Esophagus squamous epithelium (tissue), 5 donors: ENCODE measurements at regions not wholly inside any gene's neighbourhood (a gene's known extent, or its start where the extent isn't known, plus 50 kb on each side); places are given as distances from the start of the nearest gene placed in this dataset.

Experiments
- DNase-seq: peaks from one replicate; lab custom pipeline; 2025; lab: John Stamatoyannopoulos, UW
- H3K27ac ChIP-seq, 4 donors: fragments of 200-600 bp; sonication (generic); one replicate each; pipeline ENCODE4 v1.5.1; 2016 to 2019; ENCODE audit warnings: mild to moderate bottlenecking in 1 of 4
- H3K27me3 ChIP-seq, 4 donors: fragments of 200-600 bp; sonication (generic); 1 replicate in 3 of 4; 2 replicates in 1 of 4; pipeline versions ENCODE4 v1.5.1 to v1.6.0; 2017 to 2021; ENCODE audit warnings: antibody characterized with exemption in 1 of 4
- H3K36me3 ChIP-seq, 3 donors: fragments of 200-600 bp; sonication (generic); one replicate each; pipeline ENCODE4 v1.5.1; 2016 to 2019
- H3K4me1 ChIP-seq, 3 donors: fragments of 200-600 bp; sonication (generic); one replicate each; pipeline ENCODE4 v1.5.1; 2017 to 2019
- H3K4me3 ChIP-seq, 4 donors: fragments of 200-600 bp; sonication (generic); 1 replicate in 3 of 4; 2 replicates in 1 of 4; pipeline ENCODE4 v1.5.1; 2016 to 2019; ENCODE audit warnings: mild to moderate bottlenecking in 2 of 4, moderate library complexity in 1 of 4
- H3K9me3 ChIP-seq, 3 donors: fragments of 200-600 bp; sonication (generic); one replicate each; pipeline ENCODE4 v1.5.1; 2016 to 2019
- CTCF ChIP-seq, 6 experiments: fragments of 450-650 bp in 4 of 6; fragments of 200-600 bp in 2 of 6; sonication (generic) in 2 of 6; IDR thresholded peaks; one replicate each; pipeline ENCODE4 v1.5.1; 2016 to 2019; ENCODE audit warnings: antibody characterized with exemption in 6 of 6, mild to moderate bottlenecking in 4 of 6, moderate library complexity in 4 of 6
- POLR2A ChIP-seq, 4 donors: fragments of 450-650 bp; IDR thresholded peaks; one replicate each; pipeline ENCODE4 v1.6.1; 2017; ENCODE audit warnings: antibody characterized with exemption in 4 of 4, mild to moderate bottlenecking in 4 of 4, moderate library complexity in 3 of 4
- WGBS, 2 donors: methylation state at CpG; one replicate each; pipeline ENCODE4 v1.1.5; 2018; 5-methylcytosine and 5-hydroxymethylcytosine counted together
- intact Hi-C: fragments of 100-400 bp; cut with DNase I; formaldehyde crosslinking; loops from one replicate; pipeline ENCODE4 v1.15.0; 2022
- donor health status: DM: yes; HTN: yes; CAD: no.

DNA sequence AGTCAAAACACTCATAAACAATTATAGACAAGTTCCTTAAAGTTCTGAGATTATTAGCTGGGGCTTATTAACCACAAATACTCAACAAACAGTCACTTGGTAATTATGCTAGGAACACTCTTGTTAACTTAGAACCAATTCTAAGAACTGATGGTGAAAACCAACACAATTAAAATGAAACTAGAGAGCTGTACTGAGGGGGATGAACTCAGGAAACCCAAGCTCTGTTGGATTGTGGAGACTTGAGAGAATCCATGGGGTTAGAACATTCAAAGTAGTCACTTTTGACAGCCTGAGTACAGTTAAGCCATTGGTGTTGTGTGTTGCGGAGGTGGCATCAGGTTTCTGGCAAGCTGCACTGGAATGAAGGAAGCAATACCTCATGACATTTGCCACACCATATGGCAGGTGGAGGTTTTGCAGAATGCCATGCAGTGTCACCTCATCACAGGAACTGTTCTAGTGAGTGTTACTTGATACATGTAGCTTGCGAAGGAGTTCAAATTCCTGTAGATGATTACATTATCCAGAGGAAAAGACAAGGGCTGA lies 480.9 kb upstream of the CD180 start:
- Histone ChIP-seq H3K27me3 (no peaks in the 10 kb centered on the region), H3K36me3 (no peaks in the 10 kb centered on the region)

DNA sequence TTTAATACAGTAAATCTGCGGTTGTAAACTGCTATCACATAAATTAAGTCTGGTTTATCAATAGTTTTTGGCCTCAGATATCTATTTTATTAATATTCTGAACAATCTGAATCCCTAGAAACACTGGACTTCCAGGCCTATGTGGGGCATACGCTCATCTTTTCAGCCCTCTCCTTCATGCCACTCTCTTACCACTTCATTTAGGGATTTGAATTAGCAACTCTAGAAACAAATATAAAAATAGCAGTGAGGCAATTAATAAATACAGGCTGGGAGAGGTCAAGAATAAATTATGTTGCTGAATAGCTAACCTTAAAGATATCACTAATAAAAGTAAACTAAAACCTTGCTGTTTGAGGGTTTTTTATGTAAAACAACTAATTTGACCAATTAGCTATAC lies 480.3 kb upstream of the CD180 start:
- no peaks in the 10 kb centered on the region for H3K9me3 ChIP-seq
- intact Hi-C loops, result no loop called here
- H3K4me1 ChIP-seq, result no peaks in the 10 kb centered on the region
- no peaks in the 10 kb centered on the region for H3K27me3 ChIP-seq
- no peaks in the 10 kb centered on the region for H3K36me3 ChIP-seq
- no peak overlapping the region for H3K27ac ChIP-seq
- DNase-seq, result no peak
- H3K4me3 ChIP-seq, result no peak overlapping the region
- WGBS, 2 donors, result 78 to 94% methylated on average over 2 of the region's 2 CpGs
- TF ChIP-seq POLR2A (IDR thresholded peaks at IDR 0.05) (no peak), CTCF (IDR thresholded peaks at IDR 0.05) (no peak)

More for the DNA sequence above, 480.9 kb upstream of the CD180 start:
- WGBS, 2 donors, result 77 to 82% methylated on average over 2 of the region's 2 CpGs
- DNase-seq, result no peak
- Histone ChIP-seq H3K4me3 (no peak overlapping the region), H3K4me1 (no peaks in the 10 kb centered on the region), H3K9me3 (no peaks in the 10 kb centered on the region), H3K27ac (no peak overlapping the region)
- intact Hi-C loops, result no loop called here
- TF ChIP-seq POLR2A (IDR thresholded peaks at IDR 0.05) (no peak), CTCF (IDR thresholded peaks at IDR 0.05) (no peak)

DNA sequence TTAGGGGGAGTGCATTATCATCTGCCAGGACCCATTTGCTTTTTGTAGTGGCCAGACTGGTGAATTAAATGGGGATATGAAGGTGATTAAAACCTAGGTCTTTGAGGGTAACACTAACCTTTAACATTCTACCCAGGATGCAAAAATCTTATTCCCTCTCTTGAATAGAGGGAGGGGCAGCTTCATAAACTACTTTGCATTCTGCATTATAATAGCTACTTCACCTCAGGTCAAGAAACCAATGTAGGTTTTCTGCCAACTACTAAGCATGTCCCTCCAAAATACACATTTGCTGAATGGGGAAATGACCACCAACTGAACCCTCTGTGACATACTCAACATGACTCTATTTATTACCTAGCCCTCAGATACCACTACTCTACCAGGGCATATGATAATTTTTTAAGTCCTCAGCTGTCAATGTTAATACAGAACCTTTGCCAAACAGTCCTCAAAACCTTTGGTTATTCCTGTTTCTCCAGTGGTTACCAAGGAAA lies 477.6 kb upstream of the CD180 start:
- H3K36me3 ChIP-seq, result no peaks in the 10 kb centered on the region
- H3K27ac ChIP-seq, result no peak overlapping the region
- H3K4me1 ChIP-seq, result no peaks in the 10 kb centered on the region
- H3K27me3 ChIP-seq, result no peaks in the 10 kb centered on the region
- DNase-seq, result no peak
- intact Hi-C loops, result no loop called here
- TF ChIP-seq CTCF (IDR thresholded peaks at IDR 0.05) (no peak), POLR2A (IDR thresholded peaks at IDR 0.05) (no peak)
- no peaks in the 10 kb centered on the region for H3K9me3 ChIP-seq
- no peak overlapping the region for H3K4me3 ChIP-seq

DNA sequence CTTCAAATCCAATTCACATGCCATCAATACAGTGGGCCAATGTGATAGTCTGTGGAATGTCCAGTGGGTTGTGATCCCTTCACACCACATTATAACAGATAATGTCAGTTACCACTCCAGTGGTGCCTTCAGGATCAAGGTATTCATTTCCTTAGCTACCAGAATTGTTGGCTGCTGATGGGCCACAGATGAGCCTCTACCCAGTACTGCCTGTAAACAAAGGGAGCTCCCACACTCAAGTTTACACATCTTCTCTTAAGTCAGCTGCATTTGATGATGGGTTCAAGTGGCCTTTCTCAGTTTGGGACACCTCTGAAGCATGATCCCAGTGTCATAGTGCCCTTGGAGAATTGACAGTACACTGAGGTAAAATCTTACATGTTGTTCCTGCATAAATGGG lies 477.0 kb upstream of the CD180 start:
- intact Hi-C loops, result no loop called here
- DNase-seq, result no peak
- Histone ChIP-seq H3K27me3 (no peaks in the 10 kb centered on the region), H3K9me3 (no peaks in the 10 kb centered on the region), H3K4me3 (no peak overlapping the region), H3K27ac (no peak overlapping the region), H3K36me3 (no peaks in the 10 kb centered on the region), H3K4me1 (no peaks in the 10 kb centered on the region)
- TF ChIP-seq CTCF (IDR thresholded peaks at IDR 0.05) (no peak), POLR2A (IDR thresholded peaks at IDR 0.05) (no peak)

GRCh38 chr5:67673180-67673579 lies 476.6 kb upstream of the CD180 start:
- Histone ChIP-seq H3K36me3 (no peaks in the 10 kb centered on the region), H3K4me3 (no peak overlapping the region), H3K9me3 (no peaks in the 10 kb centered on the region), H3K4me1 (no peaks in the 10 kb centered on the region), H3K27ac (no peak overlapping the region), H3K27me3 (no peaks in the 10 kb centered on the region)
- WGBS, 2 donors, result 86 to 95% methylated on average over 1 to 3 of the region's 3 CpGs
- no peak for DNase-seq
- intact Hi-C loops, result no loop called here
- TF ChIP-seq CTCF (IDR thresholded peaks at IDR 0.05) (no peak), POLR2A (IDR thresholded peaks at IDR 0.05) (no peak)
